GM12878 (cell line): ENCODE measurements at regions not wholly inside any gene's neighbourhood (a gene's known extent, or its start where the extent isn't known, plus 50 kb on each side); places are given as distances from the start of the nearest gene placed in this dataset.

Source experiments
- ATAC-seq: fragments of 200-7000 bp; cut with Tn5 transposase; 3 replicates; pipeline ENCODE4 v1.9.1; 2020; ENCODE audit warnings: mild to moderate bottlenecking, moderate library complexity
- BruUV-seq: library from RNA; stranded (reverse); fragments of 400-500 nt; replicated peaks from 2 replicates; lab custom pipeline; 2021; lab: Mats Ljungman, UMichigan
- CTCF ChIA-PET: fragments of 300-600 bp; sonication (Branson Sonifier 250); formaldehyde crosslinking; extraction: SDS; loops from one replicate; lab custom pipeline; 2021; ENCODE audit warnings: inconsistent platforms; lab: Yijun Ruan, JAX
- POLR2A ChIA-PET: fragments of 350-600 bp; formaldehyde crosslinking; extraction: SDS; loops from one replicate; lab custom pipeline; 2021; ENCODE audit warnings: inconsistent platforms; lab: Charles Lee
- RAD21 ChIA-PET: fragments of 300-600 bp; sonication (Branson Sonifier 250); formaldehyde crosslinking; loops from one replicate; lab custom pipeline; 2023; ENCODE audit warnings: antibody characterized with exemption; ENCODE audit not compliant: unreplicated experiment; lab: Charles Lee
- SMC1A ChIA-PET: fragments of 300-600 bp; sonication (Branson Sonifier 250); formaldehyde crosslinking; loops from one replicate; lab custom pipeline; 2023; ENCODE audit not compliant: unreplicated experiment, uncharacterized antibody; lab: Charles Lee
- DNase-seq: peaks from one replicate; pipeline ENCODE4 v3.0.0-alpha.2; 2011; ENCODE audit warnings: low read depth, low spot score
- FAIRE-seq: peaks from 3 replicates; lab custom pipeline; 2011; peaks lifted over from hg19 to GRCh38; lab: Jason Lieb, UNC
- H2AFZ ChIP-seq: 2 replicates; pipeline ENCODE4 v1.6.0; 2011; ENCODE audit warnings: low read depth, low read length, control low read depth; ENCODE audit not compliant: control insufficient read depth
- H3K27ac ChIP-seq: 2 replicates; pipeline ENCODE4 v1.5.1; 2011; ENCODE audit warnings: control low read depth; ENCODE audit not compliant: control insufficient read depth, insufficient read depth
- H3K27me3 ChIP-seq, 2 experiments: replicated peaks in 1 of 2; 2 replicates each; pipeline versions ENCODE4 v1.6.0 to v1.6.1; 2011; ENCODE audit warnings: low read length in 1 of 2; ENCODE audit not compliant: control insufficient read depth in 2 of 2, insufficient read depth in 2 of 2
- H3K36me3 ChIP-seq, 2 experiments: 2 replicates each; pipeline ENCODE4 v1.5.1; 2011; ENCODE audit warnings: low read length in 1 of 2; ENCODE audit not compliant: control insufficient read depth in 2 of 2, insufficient read depth in 2 of 2
- H3K4me1 ChIP-seq: 2 replicates; pipeline ENCODE4 v1.6.1; 2011; ENCODE audit warnings: mild to moderate bottlenecking, low read length, moderate library complexity, mixed read lengths; ENCODE audit not compliant: control insufficient read depth, insufficient read depth
- H3K4me2 ChIP-seq: 2 replicates; pipeline ENCODE4 v1.6.0; 2011; ENCODE audit warnings: control low read depth; ENCODE audit not compliant: control insufficient read depth, insufficient read depth
- H3K4me3 ChIP-seq: fragments of 200-600 bp; sonication (generic); 2 replicates; pipeline ENCODE4 v1.5.1; 2016
- H3K79me2 ChIP-seq: 2 replicates; pipeline ENCODE4 v1.6.0; 2011; ENCODE audit warnings: low read length; ENCODE audit not compliant: control insufficient read depth, insufficient read depth
- H3K9ac ChIP-seq: 2 replicates; pipeline ENCODE4 v1.8.0; 2011; ENCODE audit warnings: low read length, control low read depth, mixed read lengths; ENCODE audit not compliant: control insufficient read depth, insufficient read depth
- H3K9me3 ChIP-seq: replicated peaks from 3 replicates; pipeline ENCODE4 v1.5.1; 2011; ENCODE audit warnings: mild to moderate bottlenecking, low read length; ENCODE audit not compliant: control insufficient read depth, insufficient read depth
- H4K20me1 ChIP-seq: 2 replicates; pipeline ENCODE4 v1.6.0; 2011; ENCODE audit not compliant: control insufficient read depth, insufficient read depth
- BMI1 ChIP-seq: fragments of 450-650 bp; IDR thresholded peaks from 2 replicates; pipeline ENCODE4 v1.6.1; 2016; ENCODE audit warnings: mild to moderate bottlenecking, moderate library complexity, borderline replicate concordance
- CHD4 ChIP-seq: fragments of 200-600 bp; sonication (generic); IDR thresholded peaks from 2 replicates; pipeline ENCODE4 v1.6.1; 2016; ENCODE audit warnings: mild to moderate bottlenecking
- FOXM1 ChIP-seq: IDR thresholded peaks from 2 replicates; pipeline ENCODE4 v1.6.1; 2012; ENCODE audit warnings: low read depth, mild to moderate bottlenecking, inconsistent platforms, low read length, moderate library complexity
- GATAD2B ChIP-seq: fragments of 450-650 bp; conservative IDR thresholded peaks from 2 replicates; pipeline ENCODE4 v1.6.1; 2017; ENCODE audit warnings: low read depth, mild to moderate bottlenecking, moderate library complexity
- IRF4 ChIP-seq: IDR thresholded peaks from 2 replicates; pipeline ENCODE4 v1.6.1; 2011; ENCODE audit warnings: low read depth, low read length
- NRF1 ChIP-seq: conservative IDR thresholded peaks from 2 replicates; pipeline ENCODE4 v1.6.1; 2011; ENCODE audit warnings: mild to moderate bottlenecking, low read depth, low read length, improper control_type of control experiment
- RB1 ChIP-seq: fragments of 450-650 bp; formaldehyde crosslinking; IDR thresholded peaks from 2 replicates; pipeline ENCODE4 v1.6.1; 2017; ENCODE audit warnings: mild to moderate bottlenecking, borderline replicate concordance
- SMARCA5 ChIP-seq: fragments of 450-650 bp; IDR thresholded peaks from 2 replicates; pipeline ENCODE4 v1.6.1; 2017; ENCODE audit warnings: mild to moderate bottlenecking
- SPI1 ChIP-seq: IDR thresholded peaks from 2 replicates; pipeline ENCODE4 v1.6.1; 2011; ENCODE audit warnings: low read depth, mild to moderate bottlenecking, low read length, moderate library complexity, borderline replicate concordance; ENCODE audit not compliant: insufficient read depth
- TARDBP ChIP-seq: IDR thresholded peaks from 2 replicates; pipeline ENCODE4 v1.6.1; 2016; ENCODE audit warnings: borderline replicate concordance
- YY1 ChIP-seq: IDR thresholded peaks from 2 replicates; pipeline ENCODE4 v1.6.1; 2011; ENCODE audit warnings: low read depth, mild to moderate bottlenecking, low read length
- ZBED1 ChIP-seq: IDR thresholded peaks from 2 replicates; pipeline ENCODE4 v1.6.1; 2016; ENCODE audit warnings: borderline replicate concordance
- ZNF384 ChIP-seq: IDR thresholded peaks from 2 replicates; pipeline ENCODE4 v1.6.1; 2012; ENCODE audit warnings: low read depth, mild to moderate bottlenecking, low read length, improper control_type of control experiment, borderline replicate concordance
- ZNF622 ChIP-seq: fragments of 450-650 bp; IDR thresholded peaks from 2 replicates; pipeline ENCODE4 v1.6.1; 2017; ENCODE audit warnings: mild to moderate bottlenecking, inconsistent platforms
- ZZZ3 ChIP-seq: IDR thresholded peaks from 2 replicates; pipeline ENCODE4 v1.6.1; 2011; ENCODE audit warnings: low read depth; ENCODE audit not compliant: control insufficient read depth, insufficient read length
- WGBS: methylation state at CpG from one replicate; pipeline ENCODE4 v1.1.6; 2016; ENCODE audit warnings: low lambda C conversion rate; ENCODE audit not compliant: insufficient replicate concordance, insufficient coverage; ENCODE audit errors: missing lambda C conversion rate; 5-methylcytosine and 5-hydroxymethylcytosine counted together
- in situ Hi-C: fragments of 300-500 bp; cut with MboI; formaldehyde crosslinking; loops from 9 replicates; pipeline ENCODE4 v1.14.3; 2018; ENCODE audit warnings: mixed read lengths
- intact Hi-C: fragments of 100-400 bp; cut with micrococcal nuclease; formaldehyde crosslinking; loops from one replicate; pipeline ENCODE4 v1.14.2; 2022; ENCODE audit not compliant: unreplicated experiment
- TF ChIP-seq, protein P1 (sequence below): fragments of 450-650 bp; IDR thresholded peaks from 2 replicates; pipeline ENCODE4 v1.6.1; 2018; ENCODE audit warnings: mild to moderate bottlenecking, low read depth, moderate library complexity; ENCODE audit not compliant: partially characterized antibody
- TF ChIP-seq, protein P2 (sequence below): IDR thresholded peaks from 2 replicates; pipeline ENCODE4 v1.6.1; 2012; ENCODE audit warnings: low read depth, low read length, improper control_type of control experiment

DNA sequence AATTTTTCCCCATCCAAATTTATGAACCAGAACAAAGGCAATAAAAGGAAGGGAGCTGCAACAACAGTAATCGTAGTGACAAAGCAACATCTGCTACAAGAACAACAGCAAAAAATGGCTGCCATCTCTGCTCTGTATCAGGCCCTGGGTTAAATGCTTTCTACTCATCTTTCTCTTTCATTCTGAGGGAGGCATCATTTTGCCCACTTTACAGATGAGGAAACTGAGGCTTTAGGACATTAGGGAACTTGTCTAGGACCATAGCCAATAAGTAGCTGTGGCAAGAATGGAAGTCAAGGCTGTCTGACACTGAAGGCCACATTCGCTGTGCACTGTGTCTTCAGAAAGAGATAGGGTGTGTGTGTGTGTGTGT lies 192.4 kb upstream of the NUDT4 start:
- BruUV-seq, result no TSS peak
- Histone ChIP-seq H3K27me3 (no peaks in the 10 kb centered on the region), H3K27ac (peak overlapping the region; percentile 86; the same call in 1 of the 2 replicates), H3K4me1 (peaks cover 25% of the 10 kb centered on the region), H3K79me2 (no peaks in the 10 kb centered on the region), H3K4me3 (no peak overlapping the region), H3K36me3 (no peaks in the 10 kb centered on the region), H3K4me2 (no peak overlapping the region), H3K9ac (no peak overlapping the region), H4K20me1 (no peaks in the 10 kb centered on the region), H3K9me3 (no peaks in the 10 kb centered on the region; the same call in 2 of the 3 replicates), H2AFZ (peak overlapping the region; percentile 50)
- CTCF ChIA-PET, result interaction anchor here (0.9 to 2.6 kb wide), 6 partner anchors 15 to 212 kb away, joined by 3 to 9 read pairs (median 5); no protein-coding TSS in a partner anchor
- ATAC-seq (no peak), DNase-seq (no peak), FAIRE-seq (no peak)
- SMC1A ChIA-PET, result interaction anchor here (0.8 to 4.5 kb wide), 22 partner anchors 9 to 205 kb away, joined by 3 to 39 read pairs (median 4); no protein-coding TSS in a partner anchor
- POLR2A ChIA-PET, result interaction anchor here (0.9 to 1.7 kb wide), 2 partner anchors 8 to 47 kb away, joined by 3 to 4 read pairs; no protein-coding TSS in a partner anchor
- in situ Hi-C loops, result no loop called here
- WGBS, result 98% methylated on average over 2 of the region's 2 CpGs
- RAD21 ChIA-PET, result interaction anchor here (0.7 to 3.8 kb wide), 7 partner anchors 18 to 198 kb away, joined by 3 to 17 read pairs (median 3); no protein-coding TSS in a partner anchor
- intact Hi-C loops, result no loop called here
- TF ChIP-seq IRF4 (no peak), RB1 (no peak), TARDBP (no peak), FOXM1 (no peak), SMARCA5 (no peak), CHD4 (no peak), ZNF384 (no peak), SPI1 (no peak), ZZZ3 (peak; percentile 34), NRF1 (no peak), ZNF622 (no peak), GATAD2B (no peak), ZBED1 (no peak), BMI1 (no peak), YY1 (peak; percentile 59; the same call in 1 of the 2 replicates)
- TF ChIP-seq, protein P1, sequence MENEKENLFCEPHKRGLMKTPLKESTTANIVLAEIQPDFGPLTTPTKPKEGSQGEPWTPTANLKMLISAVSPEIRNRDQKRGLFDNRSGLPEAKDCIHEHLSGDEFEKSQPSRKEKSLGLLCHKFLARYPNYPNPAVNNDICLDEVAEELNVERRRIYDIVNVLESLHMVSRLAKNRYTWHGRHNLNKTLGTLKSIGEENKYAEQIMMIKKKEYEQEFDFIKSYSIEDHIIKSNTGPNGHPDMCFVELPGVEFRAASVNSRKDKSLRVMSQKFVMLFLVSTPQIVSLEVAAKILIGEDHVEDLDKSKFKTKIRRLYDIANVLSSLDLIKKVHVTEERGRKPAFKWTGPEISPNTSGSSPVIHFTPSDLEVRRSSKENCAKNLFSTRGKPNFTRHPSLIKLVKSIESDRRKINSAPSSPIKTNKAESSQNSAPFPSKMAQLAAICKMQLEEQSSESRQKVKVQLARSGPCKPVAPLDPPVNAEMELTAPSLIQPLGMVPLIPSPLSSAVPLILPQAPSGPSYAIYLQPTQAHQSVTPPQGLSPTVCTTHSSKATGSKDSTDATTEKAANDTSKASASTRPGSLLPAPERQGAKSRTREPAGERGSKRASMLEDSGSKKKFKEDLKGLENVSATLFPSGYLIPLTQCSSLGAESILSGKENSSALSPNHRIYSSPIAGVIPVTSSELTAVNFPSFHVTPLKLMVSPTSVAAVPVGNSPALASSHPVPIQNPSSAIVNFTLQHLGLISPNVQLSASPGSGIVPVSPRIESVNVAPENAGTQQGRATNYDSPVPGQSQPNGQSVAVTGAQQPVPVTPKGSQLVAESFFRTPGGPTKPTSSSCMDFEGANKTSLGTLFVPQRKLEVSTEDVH, result no peak
- TF ChIP-seq, protein P2, sequence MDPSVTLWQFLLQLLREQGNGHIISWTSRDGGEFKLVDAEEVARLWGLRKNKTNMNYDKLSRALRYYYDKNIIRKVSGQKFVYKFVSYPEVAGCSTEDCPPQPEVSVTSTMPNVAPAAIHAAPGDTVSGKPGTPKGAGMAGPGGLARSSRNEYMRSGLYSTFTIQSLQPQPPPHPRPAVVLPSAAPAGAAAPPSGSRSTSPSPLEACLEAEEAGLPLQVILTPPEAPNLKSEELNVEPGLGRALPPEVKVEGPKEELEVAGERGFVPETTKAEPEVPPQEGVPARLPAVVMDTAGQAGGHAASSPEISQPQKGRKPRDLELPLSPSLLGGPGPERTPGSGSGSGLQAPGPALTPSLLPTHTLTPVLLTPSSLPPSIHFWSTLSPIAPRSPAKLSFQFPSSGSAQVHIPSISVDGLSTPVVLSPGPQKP, result no peak
